ENCODE measurements at regions not wholly inside any gene's neighbourhood (a gene's known extent, or its start where the extent isn't known, plus 50 kb on each side); places are given as distances from the start of the nearest gene placed in this dataset.

DNA sequence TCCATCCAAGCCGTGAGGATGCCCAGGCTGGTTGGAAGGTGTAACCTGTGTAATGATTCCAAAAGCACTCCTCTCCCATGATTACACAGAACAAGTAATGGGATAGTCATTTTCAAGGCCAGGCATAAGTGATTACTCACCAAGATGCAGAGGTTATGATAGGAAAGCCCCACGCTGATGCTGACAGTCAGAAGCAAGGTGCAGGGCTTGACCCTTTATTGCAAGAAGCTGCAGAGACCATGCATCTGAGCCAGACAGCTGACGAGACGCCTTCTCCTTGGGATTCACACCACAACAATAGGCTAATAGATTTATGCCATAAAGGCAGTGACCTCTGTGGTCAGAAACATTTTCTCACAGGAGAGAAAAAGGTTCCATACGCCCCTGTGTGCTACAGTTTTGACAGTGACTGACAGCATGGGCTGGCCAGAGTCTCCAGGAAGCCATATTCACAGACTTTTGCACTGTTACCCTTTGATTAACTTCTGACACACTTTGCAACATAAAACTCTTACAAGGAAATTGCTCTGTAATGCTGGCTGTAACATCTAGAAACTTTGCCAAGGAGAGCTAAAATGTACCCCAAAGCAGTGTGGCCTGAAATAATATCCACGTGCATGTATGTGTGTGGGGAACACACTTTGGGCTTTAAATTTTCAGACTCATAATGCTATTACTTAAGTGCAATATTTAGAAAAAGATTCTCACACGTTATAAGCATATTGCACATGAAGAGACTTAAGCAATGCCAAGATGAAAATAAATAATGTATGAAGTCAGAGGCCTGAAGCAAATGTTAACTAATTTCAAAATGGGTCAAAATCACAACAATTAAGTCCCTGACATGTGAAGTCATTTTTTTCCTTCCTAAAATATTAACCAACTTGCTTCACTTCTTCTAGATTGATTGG, 1079.0 kb upstream of the TENM4 start:
- TF ChIP-seq, protein P1, sequence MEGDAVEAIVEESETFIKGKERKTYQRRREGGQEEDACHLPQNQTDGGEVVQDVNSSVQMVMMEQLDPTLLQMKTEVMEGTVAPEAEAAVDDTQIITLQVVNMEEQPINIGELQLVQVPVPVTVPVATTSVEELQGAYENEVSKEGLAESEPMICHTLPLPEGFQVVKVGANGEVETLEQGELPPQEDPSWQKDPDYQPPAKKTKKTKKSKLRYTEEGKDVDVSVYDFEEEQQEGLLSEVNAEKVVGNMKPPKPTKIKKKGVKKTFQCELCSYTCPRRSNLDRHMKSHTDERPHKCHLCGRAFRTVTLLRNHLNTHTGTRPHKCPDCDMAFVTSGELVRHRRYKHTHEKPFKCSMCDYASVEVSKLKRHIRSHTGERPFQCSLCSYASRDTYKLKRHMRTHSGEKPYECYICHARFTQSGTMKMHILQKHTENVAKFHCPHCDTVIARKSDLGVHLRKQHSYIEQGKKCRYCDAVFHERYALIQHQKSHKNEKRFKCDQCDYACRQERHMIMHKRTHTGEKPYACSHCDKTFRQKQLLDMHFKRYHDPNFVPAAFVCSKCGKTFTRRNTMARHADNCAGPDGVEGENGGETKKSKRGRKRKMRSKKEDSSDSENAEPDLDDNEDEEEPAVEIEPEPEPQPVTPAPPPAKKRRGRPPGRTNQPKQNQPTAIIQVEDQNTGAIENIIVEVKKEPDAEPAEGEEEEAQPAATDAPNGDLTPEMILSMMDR (IDR thresholded peaks at IDR 0.05; ENCODE audit: unreplicated experiment), result no peak
- no peak overlapping the region for H3K4me3 Mint-ChIP-seq (ENCODE audit: unreplicated experiment)
- BruUV-seq (replicated peaks), result no TSS peak
- ChIA-PET CTCF (interaction anchor here (0.6 to 0.7 kb wide), 2 partner anchors 237 to 250 kb away, joined by 3 to 4 read pairs; no protein-coding TSS in a partner anchor), POLR2A (interaction anchor here (0.6 kb wide), 1 partner anchor 21 kb away, joined by 3 read pairs; no protein-coding TSS in a partner anchor)
- H3K9me3 Mint-ChIP-seq (ENCODE audit: unreplicated experiment), result no peaks in the 10 kb centered on the region
- DNase-seq (ENCODE audit: unreplicated experiment), result no peak
- H3K36me3 Mint-ChIP-seq (ENCODE audit: insufficient read depth, unreplicated experiment), result no peaks in the 10 kb centered on the region
- no peak overlapping the region for H3K27ac Mint-ChIP-seq (ENCODE audit: low read depth, unreplicated experiment)
- no peaks in the 10 kb centered on the region for H3K4me1 Mint-ChIP-seq (ENCODE audit: insufficient read depth, unreplicated experiment)
- intact Hi-C loops (cut with micrococcal nuclease), result no loop called here
- H3K27me3 Mint-ChIP-seq (ENCODE audit: insufficient read depth, unreplicated experiment), result no peaks in the 10 kb centered on the region

DNA sequence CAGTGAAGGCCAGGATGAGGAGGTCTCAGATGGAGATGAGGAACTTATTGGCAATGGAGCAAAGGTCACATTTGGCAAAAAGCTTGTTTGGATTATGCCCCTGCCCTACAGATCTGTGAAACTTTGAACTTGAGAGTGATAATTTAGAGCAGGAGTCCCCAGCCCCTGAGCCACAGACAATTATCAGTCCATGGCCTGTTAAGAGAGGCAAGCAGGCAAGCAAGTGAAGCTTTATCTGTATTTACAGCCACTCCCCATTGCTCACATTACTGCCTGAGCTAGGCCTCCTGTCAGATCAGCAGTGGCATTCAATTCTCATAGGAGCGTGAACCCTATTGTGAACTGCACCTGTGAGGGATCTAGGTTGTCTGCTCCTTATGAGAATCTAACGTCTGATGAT, 1076.9 kb upstream of the TENM4 start:
- Mint-ChIP-seq H3K36me3 (ENCODE audit: insufficient read depth, unreplicated experiment) (no peaks in the 10 kb centered on the region), H3K9me3 (ENCODE audit: unreplicated experiment) (no peaks in the 10 kb centered on the region), H3K4me1 (ENCODE audit: insufficient read depth, unreplicated experiment) (no peaks in the 10 kb centered on the region), H3K4me3 (ENCODE audit: unreplicated experiment) (no peak overlapping the region), H3K27ac (ENCODE audit: low read depth, unreplicated experiment) (no peak overlapping the region), H3K27me3 (ENCODE audit: insufficient read depth, unreplicated experiment) (no peaks in the 10 kb centered on the region)
- POLR2A ChIA-PET, result no interaction called here
- DNase-seq (ENCODE audit: unreplicated experiment), result no peak
- TF ChIP-seq, protein P1 (IDR thresholded peaks at IDR 0.05; ENCODE audit: unreplicated experiment), result no peak
- no TSS peak for BruUV-seq (replicated peaks)
- intact Hi-C loops (cut with micrococcal nuclease), result no loop called here
- CTCF ChIA-PET, result no interaction called here

DNA sequence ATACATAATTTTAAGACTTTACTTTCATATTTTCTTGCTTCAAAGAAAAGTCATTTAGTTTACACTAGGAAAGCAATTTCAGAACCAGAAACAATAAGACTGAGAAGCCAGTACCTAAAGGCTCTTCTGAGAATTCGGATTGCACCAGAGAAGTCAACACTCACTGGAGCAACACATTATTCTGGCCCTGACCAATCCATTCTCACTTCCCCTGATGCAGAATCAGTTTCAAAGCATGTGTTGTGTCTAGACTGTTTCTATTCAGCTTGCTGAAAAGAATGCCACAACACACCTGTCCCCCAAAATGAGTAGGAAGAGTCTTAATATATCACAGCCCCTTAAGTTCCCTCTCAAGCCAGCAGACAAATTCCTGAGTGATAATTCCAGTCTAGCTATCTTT, 1074.3 kb upstream of the TENM4 start:
- BruUV-seq (replicated peaks), result no TSS peak
- Mint-ChIP-seq H3K36me3 (ENCODE audit: insufficient read depth, unreplicated experiment) (no peaks in the 10 kb centered on the region), H3K4me3 (ENCODE audit: unreplicated experiment) (no peak overlapping the region), H3K27ac (ENCODE audit: low read depth, unreplicated experiment) (no peak overlapping the region), H3K27me3 (ENCODE audit: insufficient read depth, unreplicated experiment) (no peaks in the 10 kb centered on the region), H3K4me1 (ENCODE audit: insufficient read depth, unreplicated experiment) (no peaks in the 10 kb centered on the region), H3K9me3 (ENCODE audit: unreplicated experiment) (no peaks in the 10 kb centered on the region)
- TF ChIP-seq, protein P1 (IDR thresholded peaks at IDR 0.05; ENCODE audit: unreplicated experiment), result no peak
- POLR2A ChIA-PET, result no interaction called here
- CTCF ChIA-PET, result interaction anchor here (0.9 kb wide), 1 partner anchor 22 kb away, joined by 3 read pairs; no protein-coding TSS in a partner anchor
- intact Hi-C loops (cut with micrococcal nuclease), result no loop called here
- no peak for DNase-seq (ENCODE audit: unreplicated experiment)

DNA sequence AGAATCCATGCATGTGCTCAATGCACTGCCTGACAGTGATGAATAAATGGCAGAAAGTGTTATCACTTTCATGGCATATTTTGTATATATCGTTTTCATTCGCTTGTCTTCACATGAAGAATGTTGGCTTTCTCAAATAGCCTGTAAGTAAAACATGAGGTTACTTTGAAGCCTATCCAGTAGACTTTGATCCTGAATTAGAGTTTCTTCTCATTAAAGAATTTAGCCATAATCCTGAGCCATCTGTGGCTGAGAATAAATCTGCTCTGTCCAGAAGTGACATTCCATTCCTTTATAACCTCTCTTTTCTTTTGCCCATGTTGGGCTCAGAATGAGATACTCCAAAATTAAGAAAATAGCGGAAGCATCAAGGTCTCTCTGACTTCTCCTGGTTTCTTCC, 1071.7 kb upstream of the TENM4 start:
- H3K4me1 Mint-ChIP-seq (ENCODE audit: insufficient read depth, unreplicated experiment), result no peaks in the 10 kb centered on the region
- H3K4me3 Mint-ChIP-seq (ENCODE audit: unreplicated experiment), result no peak overlapping the region
- no TSS peak for BruUV-seq (replicated peaks)
- DNase-seq (ENCODE audit: unreplicated experiment), result no peak
- H3K36me3 Mint-ChIP-seq (ENCODE audit: insufficient read depth, unreplicated experiment), result no peaks in the 10 kb centered on the region
- no peak overlapping the region for H3K27ac Mint-ChIP-seq (ENCODE audit: low read depth, unreplicated experiment)
- intact Hi-C loops (cut with micrococcal nuclease), result no loop called here
- ChIA-PET CTCF (interaction anchor here (0.7 kb wide), 1 partner anchor 99 kb away, joined by 3 read pairs; no protein-coding TSS in a partner anchor), POLR2A (no interaction called here)
- H3K9me3 Mint-ChIP-seq (ENCODE audit: unreplicated experiment), result peaks cover 9% of the 10 kb centered on the region
- TF ChIP-seq, protein P1 (IDR thresholded peaks at IDR 0.05; ENCODE audit: unreplicated experiment), result no peak
- H3K27me3 Mint-ChIP-seq (ENCODE audit: insufficient read depth, unreplicated experiment), result no peaks in the 10 kb centered on the region

Data from MCF 10A (cell line).